ENCODE measurements at regions not wholly inside any gene's neighbourhood (a gene's known extent, or its start where the extent isn't known, plus 50 kb on each side); places are given as distances from the start of the nearest gene placed in this dataset.

- TF ChIP-seq CTCF (IDR thresholded peaks at IDR 0.05 in 8 of 11, conservative IDR thresholded peaks at IDR 0.05 in 3 of 11) = no peak
- TF ChIP-seq POLR2A (IDR thresholded peaks at IDR 0.05) = no peak
Observed at GRCh38 chr6:153927867-153928266, 111.2 kb upstream of the OPRM1 start.
